GM12878 (cell line): ENCODE measurements at regions not wholly inside any gene's neighbourhood (a gene's known extent, or its start where the extent isn't known, plus 50 kb on each side); places are given as distances from the start of the nearest gene placed in this dataset.

Experiments used
- ATAC-seq: fragments of 200-7000 bp; cut with Tn5 transposase; 3 replicates; pipeline ENCODE4 v1.9.1; 2020; ENCODE audit warnings: mild to moderate bottlenecking, moderate library complexity
- BruUV-seq: library from RNA; stranded (reverse); fragments of 400-500 nt; replicated peaks from 2 replicates; lab custom pipeline; 2021; lab: Mats Ljungman, UMichigan
- CTCF ChIA-PET: fragments of 300-600 bp; sonication (Branson Sonifier 250); formaldehyde crosslinking; extraction: SDS; loops from one replicate; lab custom pipeline; 2021; ENCODE audit warnings: inconsistent platforms; lab: Yijun Ruan, JAX
- POLR2A ChIA-PET: fragments of 350-600 bp; formaldehyde crosslinking; extraction: SDS; loops from one replicate; lab custom pipeline; 2021; ENCODE audit warnings: inconsistent platforms; lab: Charles Lee
- RAD21 ChIA-PET: fragments of 300-600 bp; sonication (Branson Sonifier 250); formaldehyde crosslinking; loops from one replicate; lab custom pipeline; 2023; ENCODE audit warnings: antibody characterized with exemption; ENCODE audit not compliant: unreplicated experiment; lab: Charles Lee
- SMC1A ChIA-PET: fragments of 300-600 bp; sonication (Branson Sonifier 250); formaldehyde crosslinking; loops from one replicate; lab custom pipeline; 2023; ENCODE audit not compliant: unreplicated experiment, uncharacterized antibody; lab: Charles Lee
- DNase-seq: peaks from one replicate; pipeline ENCODE4 v3.0.0-alpha.2; 2011; ENCODE audit warnings: low read depth, low spot score
- FAIRE-seq: peaks from 3 replicates; lab custom pipeline; 2011; peaks lifted over from hg19 to GRCh38; lab: Jason Lieb, UNC
- H2AFZ ChIP-seq: 2 replicates; pipeline ENCODE4 v1.6.0; 2011; ENCODE audit warnings: low read depth, low read length, control low read depth; ENCODE audit not compliant: control insufficient read depth
- H3K27ac ChIP-seq: 2 replicates; pipeline ENCODE4 v1.5.1; 2011; ENCODE audit warnings: control low read depth; ENCODE audit not compliant: control insufficient read depth, insufficient read depth
- H3K27me3 ChIP-seq, 2 experiments: replicated peaks in 1 of 2; 2 replicates each; pipeline versions ENCODE4 v1.6.0 to v1.6.1; 2011; ENCODE audit warnings: low read length in 1 of 2; ENCODE audit not compliant: control insufficient read depth in 2 of 2, insufficient read depth in 2 of 2
- H3K36me3 ChIP-seq, 2 experiments: 2 replicates each; pipeline ENCODE4 v1.5.1; 2011; ENCODE audit warnings: low read length in 1 of 2; ENCODE audit not compliant: control insufficient read depth in 2 of 2, insufficient read depth in 2 of 2
- H3K4me1 ChIP-seq: 2 replicates; pipeline ENCODE4 v1.6.1; 2011; ENCODE audit warnings: mild to moderate bottlenecking, low read length, moderate library complexity, mixed read lengths; ENCODE audit not compliant: control insufficient read depth, insufficient read depth
- H3K4me2 ChIP-seq: 2 replicates; pipeline ENCODE4 v1.6.0; 2011; ENCODE audit warnings: control low read depth; ENCODE audit not compliant: control insufficient read depth, insufficient read depth
- H3K4me3 ChIP-seq: fragments of 200-600 bp; sonication (generic); 2 replicates; pipeline ENCODE4 v1.5.1; 2016
- H3K79me2 ChIP-seq: 2 replicates; pipeline ENCODE4 v1.6.0; 2011; ENCODE audit warnings: low read length; ENCODE audit not compliant: control insufficient read depth, insufficient read depth
- H3K9ac ChIP-seq: 2 replicates; pipeline ENCODE4 v1.8.0; 2011; ENCODE audit warnings: low read length, control low read depth, mixed read lengths; ENCODE audit not compliant: control insufficient read depth, insufficient read depth
- H3K9me3 ChIP-seq: replicated peaks from 3 replicates; pipeline ENCODE4 v1.5.1; 2011; ENCODE audit warnings: mild to moderate bottlenecking, low read length; ENCODE audit not compliant: control insufficient read depth, insufficient read depth
- H4K20me1 ChIP-seq: 2 replicates; pipeline ENCODE4 v1.6.0; 2011; ENCODE audit not compliant: control insufficient read depth, insufficient read depth
- BCL11A ChIP-seq: IDR thresholded peaks from 2 replicates; pipeline ENCODE4 v1.6.1; 2011; ENCODE audit warnings: low read depth, low read length
- CBX3 ChIP-seq: fragments of 200-600 bp; sonication (generic); IDR thresholded peaks from 2 replicates; pipeline ENCODE4 v1.6.1; 2016; ENCODE audit warnings: low read depth, borderline replicate concordance
- HCFC1 ChIP-seq: fragments of 150-350 bp; IDR thresholded peaks from 2 replicates; pipeline ENCODE4 v1.6.1; 2014; ENCODE audit warnings: low read length
- HDAC2 ChIP-seq: fragments of 200-600 bp; sonication (generic); IDR thresholded peaks from 2 replicates; pipeline ENCODE4 v1.6.1; 2017
- HDGF ChIP-seq: fragments of 450-650 bp; IDR thresholded peaks from 2 replicates; pipeline ENCODE4 v1.6.1; 2016; ENCODE audit warnings: antibody characterized with exemption
- IKZF1 ChIP-seq: fragments of 450-650 bp; conservative IDR thresholded peaks from 2 replicates; pipeline ENCODE4 v1.6.1; 2017; ENCODE audit warnings: antibody characterized with exemption, mild to moderate bottlenecking
- IKZF2 ChIP-seq, 2 experiments: fragments of 450-650 bp; IDR thresholded peaks; 2 replicates each; pipeline ENCODE4 v1.6.1; 2017; ENCODE audit warnings: mild to moderate bottlenecking in 2 of 2, moderate library complexity in 2 of 2
- NFIC ChIP-seq: IDR thresholded peaks from 2 replicates; pipeline ENCODE4 v1.6.1; 2012; ENCODE audit warnings: low read depth, mild to moderate bottlenecking, inconsistent platforms, low read length, moderate library complexity
- NR2C2 ChIP-seq: IDR thresholded peaks from 2 replicates; pipeline ENCODE4 v1.6.1; 2011; ENCODE audit warnings: borderline replicate concordance, low read depth; ENCODE audit not compliant: control insufficient read depth, insufficient read length
- SMAD1 ChIP-seq: fragments of 450-650 bp; IDR thresholded peaks from 2 replicates; pipeline ENCODE4 v1.6.1; 2018; ENCODE audit warnings: mild to moderate bottlenecking, low read depth; ENCODE audit not compliant: partially characterized antibody
- SMAD5 ChIP-seq: IDR thresholded peaks from 2 replicates; pipeline ENCODE4 v1.6.1; 2016; ENCODE audit warnings: antibody characterized with exemption, low read depth
- SUPT20H ChIP-seq: IDR thresholded peaks from 2 replicates; pipeline ENCODE4 v1.6.1; 2011; ENCODE audit warnings: low read depth, mild to moderate bottlenecking, low read length, moderate library complexity, borderline replicate concordance; ENCODE audit not compliant: control insufficient read depth
- YBX1 ChIP-seq: fragments of 450-650 bp; IDR thresholded peaks from 2 replicates; pipeline ENCODE4 v1.6.1; 2016; ENCODE audit warnings: antibody characterized with exemption
- ZBTB11 ChIP-seq: fragments of 450-650 bp; formaldehyde crosslinking; IDR thresholded peaks from 2 replicates; pipeline ENCODE4 v1.5.0; 2022; ENCODE audit warnings: mild to moderate bottlenecking, missing genetic modification characterization
- ZNF274 ChIP-seq: IDR thresholded peaks from one replicate; pipeline ENCODE4 v1.8.0; 2011; ENCODE audit not compliant: insufficient read length, insufficient read depth
- ZZZ3 ChIP-seq: IDR thresholded peaks from 2 replicates; pipeline ENCODE4 v1.6.1; 2011; ENCODE audit warnings: low read depth; ENCODE audit not compliant: control insufficient read depth, insufficient read length
- WGBS: methylation state at CpG from one replicate; pipeline ENCODE4 v1.1.6; 2016; ENCODE audit warnings: low lambda C conversion rate; ENCODE audit not compliant: insufficient replicate concordance, insufficient coverage; ENCODE audit errors: missing lambda C conversion rate; 5-methylcytosine and 5-hydroxymethylcytosine counted together
- in situ Hi-C: fragments of 300-500 bp; cut with MboI; formaldehyde crosslinking; loops from 9 replicates; pipeline ENCODE4 v1.14.3; 2018; ENCODE audit warnings: mixed read lengths
- intact Hi-C: fragments of 100-400 bp; cut with micrococcal nuclease; formaldehyde crosslinking; loops from one replicate; pipeline ENCODE4 v1.14.2; 2022; ENCODE audit not compliant: unreplicated experiment

- no peak for TF ChIP-seq SMAD1
- no peak for TF ChIP-seq NR2C2
- TF ChIP-seq ZBTB11 = no peak
- TF ChIP-seq HCFC1 = no peak
- no peak for TF ChIP-seq ZNF274
- TF ChIP-seq SUPT20H = no peak
- no peak for TF ChIP-seq IKZF1
- TF ChIP-seq IKZF2 (IDR thresholded peaks at IDR 0.05) = no peak
- TF ChIP-seq ZZZ3 = no peak
- TF ChIP-seq CBX3 = no peak
- no peak for TF ChIP-seq YBX1
- TF ChIP-seq NFIC = no peak
- no peak for TF ChIP-seq SMAD5
- TF ChIP-seq HDGF = no peak
- TF ChIP-seq BCL11A = no peak
- TF ChIP-seq HDAC2 = no peak
- no peak for ATAC-seq
- no peak overlapping the region for H2AFZ ChIP-seq
- no peaks in the 10 kb centered on the region for H3K9me3 ChIP-seq
- H3K4me1 ChIP-seq = peaks cover 22% of the 10 kb centered on the region
- no peak overlapping the region for H3K4me3 ChIP-seq
- FAIRE-seq = no peak
- BruUV-seq = no TSS peak
- no peaks in the 10 kb centered on the region for H3K79me2 ChIP-seq
- H3K4me2 ChIP-seq = no peak overlapping the region
- H3K27ac ChIP-seq = no peak overlapping the region
- no peak overlapping the region for H3K9ac ChIP-seq
- no peaks in the 10 kb centered on the region for H4K20me1 ChIP-seq
- ChIA-PET POLR2A (interaction anchor here (0.7 to 1.1 kb wide), 2 partner anchors 16 to 22 kb away, joined by 3 read pairs; no protein-coding TSS in a partner anchor), RAD21 (no interaction called here), SMC1A (interaction anchor here (1.0 to 7.3 kb wide), 9 partner anchors 10 to 127 kb away, joined by 3 to 97 read pairs (median 4); no protein-coding TSS in a partner anchor), CTCF (interaction anchor here (1.2 kb wide), 1 partner anchor 16 kb away, joined by 3 read pairs; no protein-coding TSS in a partner anchor)
- in situ Hi-C loops = no loop called here
- WGBS = 70% methylated on average over 6 of the region's 6 CpGs
- intact Hi-C loops = no loop called here
- no peaks in the 10 kb centered on the region for H3K36me3 ChIP-seq
- no peak for DNase-seq
- H3K27me3 ChIP-seq = no peaks in the 10 kb centered on the region
Observed at GRCh38 chr3:72105306-72105705, 320.4 kb upstream of the PROK2 start.
